Myocyte (in vitro differentiated cells): ENCODE measurements at regions not wholly inside any gene's neighbourhood (a gene's known extent, or its start where the extent isn't known, plus 50 kb on each side); places are given as distances from the start of the nearest gene placed in this dataset.
"Not testable (repeated sequence)": the region's sequence is repeated elsewhere in the genome, so short reads cannot be mapped to it uniquely, and the experiment has no call there.

Source experiments
- DNase-seq: peaks from one replicate; pipeline ENCODE4 v3.0.0-alpha.2; 2012; ENCODE audit warnings: low read depth

DNA sequence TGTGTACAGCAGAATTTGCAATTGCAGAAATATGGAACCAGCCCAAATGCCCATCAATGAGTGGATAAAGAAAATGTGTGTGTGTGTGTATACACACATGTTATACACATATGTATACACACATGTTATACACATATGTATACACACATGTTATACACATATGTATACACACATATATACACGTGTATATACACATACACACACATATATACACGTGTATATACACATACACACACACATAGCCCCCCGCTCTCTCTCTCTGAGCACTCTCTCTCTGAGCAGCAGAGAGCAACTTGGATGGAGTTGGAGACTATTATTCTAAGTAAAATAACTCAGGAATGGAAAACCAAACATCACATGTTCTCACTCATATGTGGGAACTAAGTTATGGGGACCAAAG is 289.6 kb upstream of the INTU start:
- DNase-seq = not testable (repeated sequence)

- DNase-seq = no peak
Observed at GRCh38 chr4:127344071-127344470, 288.7 kb upstream of the INTU start.

DNA sequence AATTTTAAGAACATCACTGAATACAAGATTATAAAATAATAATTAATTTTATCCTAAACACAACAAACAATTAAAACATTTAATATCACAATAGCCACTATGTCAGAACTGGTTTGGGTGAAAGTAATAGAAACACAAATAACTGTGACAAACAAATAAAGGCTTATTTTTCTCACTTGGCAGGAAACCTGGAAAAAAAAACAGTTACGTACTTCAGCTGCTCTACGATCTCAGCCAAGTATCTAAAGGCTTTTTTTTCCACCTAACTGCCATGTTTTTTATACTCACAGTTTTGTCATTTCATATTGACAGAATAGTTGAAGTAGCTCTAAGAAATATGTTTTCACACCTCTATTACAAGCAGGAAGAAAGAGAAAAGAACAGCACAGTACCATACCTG is 284.8 kb upstream of the INTU start:
- no peak for DNase-seq

GRCh38 chr4:127352220-127353113 is 280.3 kb upstream of the INTU start:
- DNase-seq = no peak

DNA sequence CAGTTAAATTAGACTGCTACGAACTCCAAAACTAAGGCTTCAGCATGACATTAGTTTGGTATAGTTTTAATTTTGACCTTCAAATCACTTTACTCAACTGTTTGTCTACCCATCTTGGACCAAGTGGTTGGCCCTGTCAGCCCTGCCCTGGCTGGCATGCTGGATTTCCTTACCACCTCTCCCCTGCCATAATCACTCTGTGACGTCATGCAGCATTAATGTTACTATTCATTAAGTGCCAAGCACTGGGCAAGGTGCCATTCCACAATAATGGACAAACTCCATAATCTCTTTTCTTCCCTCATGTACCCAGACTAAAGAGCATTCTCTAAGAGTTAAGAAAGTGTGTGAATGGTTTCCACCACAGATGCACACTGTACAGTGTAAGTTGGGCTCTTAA is 277.0 kb upstream of the INTU start:
- DNase-seq = peak; percentile 9

- no peak for DNase-seq
Observed at GRCh38 chr4:127357765-127358164, 275.0 kb upstream of the INTU start.

- no peak for DNase-seq
Observed at GRCh38 chr4:127362686-127363085, 270.1 kb upstream of the INTU start.

DNA sequence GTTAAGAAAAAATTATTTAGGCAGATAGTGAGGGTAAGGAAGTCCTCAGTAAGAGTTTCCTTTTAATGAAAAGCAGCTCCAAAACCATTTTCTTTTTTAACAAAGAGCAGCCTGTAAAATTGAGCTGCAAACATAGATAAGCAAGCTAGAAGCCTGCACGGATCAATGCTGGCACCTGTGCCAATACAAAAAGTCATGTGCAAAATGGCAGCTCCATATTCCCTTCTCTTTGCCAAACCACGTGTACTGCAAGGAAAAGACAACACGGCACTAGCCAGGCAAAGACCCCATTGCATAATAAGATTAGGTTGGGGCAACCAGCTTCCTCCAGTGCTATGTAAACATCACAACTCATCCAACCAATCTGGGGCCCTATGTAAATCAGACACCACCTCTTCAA is 268.4 kb upstream of the INTU start:
- no peak for DNase-seq

- no peak for DNase-seq
Observed at GRCh38 chr4:127364911-127365310, 267.8 kb upstream of the INTU start.

DNA sequence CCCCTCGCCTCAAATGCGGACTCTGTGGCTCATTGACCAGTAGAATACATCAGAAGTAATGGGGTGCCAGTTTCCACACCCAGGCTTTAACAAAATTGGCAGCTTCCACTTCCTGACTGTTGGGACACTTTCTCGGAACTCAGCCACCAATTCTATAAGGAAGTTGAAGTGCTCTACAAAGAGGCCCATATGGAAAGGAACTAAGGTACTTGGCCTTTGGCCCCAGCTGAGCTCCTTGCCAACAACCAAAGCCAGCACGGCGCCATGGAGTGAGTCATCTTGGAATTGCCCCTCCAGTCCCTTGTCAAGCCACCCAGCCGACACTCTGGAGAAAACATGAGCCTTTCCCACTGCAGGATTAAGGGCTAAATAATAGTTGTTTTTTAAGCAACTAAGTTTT is 262.2 kb upstream of the INTU start:
- DNase-seq = no peak

DNA sequence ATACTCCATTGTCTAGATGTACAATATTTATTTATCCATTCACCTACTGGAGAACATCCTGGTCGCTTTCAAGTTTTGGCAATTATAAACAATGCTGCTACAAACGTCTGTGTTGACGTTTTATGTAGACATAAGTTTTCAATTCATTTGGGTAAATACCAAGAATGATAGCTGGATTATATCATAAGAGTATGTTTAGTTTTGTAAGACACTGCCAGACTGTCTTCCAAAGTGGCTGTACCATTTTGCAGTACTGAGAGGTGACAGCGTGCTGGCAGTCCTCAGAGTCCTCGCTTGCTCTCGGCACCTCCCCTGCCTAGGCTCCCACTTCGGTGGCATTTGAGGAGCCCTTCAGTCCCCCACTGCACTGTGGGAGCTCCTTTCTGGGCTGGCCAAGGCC is 253.3 kb upstream of the INTU start:
- DNase-seq = no peak

DNA sequence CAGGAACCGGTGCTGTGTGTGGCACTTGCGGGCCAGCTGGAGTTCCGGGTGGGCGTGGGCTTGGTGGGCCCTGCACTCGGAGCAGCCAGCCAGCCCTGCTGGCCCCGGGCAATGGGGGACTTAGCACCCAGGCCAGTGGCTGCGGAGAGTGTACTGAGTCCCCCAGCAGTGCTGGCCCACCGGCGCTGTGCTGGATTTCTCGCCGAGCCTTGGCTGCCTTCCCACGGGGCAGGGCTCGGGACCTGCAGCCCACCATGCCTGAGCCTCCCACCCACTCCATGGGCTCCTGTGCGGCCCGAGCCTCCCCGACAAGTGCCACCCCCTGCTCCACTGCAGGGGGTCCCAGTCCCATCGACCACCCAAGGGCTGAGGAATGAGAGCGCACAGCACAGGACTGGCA is 252.8 kb upstream of the INTU start:
- DNase-seq = not testable (repeated sequence)

- DNase-seq = no peak
Observed at GRCh38 chr4:127383666-127384065, 249.1 kb upstream of the INTU start.

- no peak for DNase-seq
Observed at GRCh38 chr4:127394516-127394915, 238.2 kb upstream of the INTU start.

- DNase-seq = no peak
Observed at GRCh38 chr4:127400276-127400675, 232.5 kb upstream of the INTU start.

DNA sequence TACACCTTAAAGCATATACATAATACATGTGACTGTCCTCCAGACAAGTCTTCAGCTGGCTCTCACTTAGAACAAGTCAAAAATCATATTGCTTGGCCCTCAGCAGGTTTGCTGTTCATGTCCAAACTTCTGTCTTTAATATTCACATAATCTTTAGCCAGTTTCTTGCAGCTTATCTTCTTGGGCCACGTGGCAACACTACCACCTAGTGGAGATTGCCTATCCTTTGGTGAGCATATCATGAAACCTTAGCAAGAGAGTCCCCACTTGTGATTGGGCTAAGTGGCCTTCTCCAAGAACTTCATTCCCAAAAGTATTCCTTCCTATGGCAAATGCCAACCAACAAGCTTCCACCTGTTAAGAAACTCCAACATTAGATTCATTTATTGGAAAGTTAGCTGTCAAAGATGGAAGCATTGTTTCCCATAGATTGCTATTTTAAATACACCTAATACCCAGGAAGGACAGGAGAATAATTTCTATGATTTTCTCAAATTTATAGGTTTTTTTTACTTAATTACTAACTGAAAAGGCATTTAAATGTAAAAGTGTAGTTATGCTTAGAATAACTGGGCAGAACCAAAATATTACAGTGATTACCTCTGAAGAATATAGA is 231.9 kb upstream of the INTU start:
- DNase-seq = peak; percentile 83

GRCh38 chr4:127403471-127404084 is 229.2 kb upstream of the INTU start:
- no peak for DNase-seq

GRCh38 chr4:127406187-127406586 is 226.6 kb upstream of the INTU start:
- DNase-seq = no peak

GRCh38 chr4:127407572-127407971 is 225.2 kb upstream of the INTU start:
- DNase-seq = not testable (repeated sequence)

GRCh38 chr4:127410201-127410600 is 222.6 kb upstream of the INTU start:
- no peak for DNase-seq

DNA sequence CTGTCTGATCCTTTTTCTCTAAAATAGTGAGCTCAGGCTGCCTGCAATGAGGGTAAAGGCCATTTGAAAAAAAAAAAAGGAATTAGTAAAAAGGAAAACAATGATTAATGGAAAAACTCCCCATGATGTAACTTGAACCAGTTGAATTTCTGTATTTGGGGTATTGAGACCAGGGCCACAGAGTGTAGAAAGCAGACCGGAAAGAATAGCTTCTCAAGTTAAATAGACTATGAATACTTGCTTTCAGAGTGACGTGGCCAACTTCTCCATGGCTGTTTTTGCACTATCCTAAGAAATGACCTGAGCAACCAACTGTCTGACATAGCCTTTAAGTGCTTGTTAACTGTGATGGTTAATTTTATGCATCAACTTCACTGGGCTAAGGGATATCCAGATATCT is 222.1 kb upstream of the INTU start:
- no peak for DNase-seq

DNA sequence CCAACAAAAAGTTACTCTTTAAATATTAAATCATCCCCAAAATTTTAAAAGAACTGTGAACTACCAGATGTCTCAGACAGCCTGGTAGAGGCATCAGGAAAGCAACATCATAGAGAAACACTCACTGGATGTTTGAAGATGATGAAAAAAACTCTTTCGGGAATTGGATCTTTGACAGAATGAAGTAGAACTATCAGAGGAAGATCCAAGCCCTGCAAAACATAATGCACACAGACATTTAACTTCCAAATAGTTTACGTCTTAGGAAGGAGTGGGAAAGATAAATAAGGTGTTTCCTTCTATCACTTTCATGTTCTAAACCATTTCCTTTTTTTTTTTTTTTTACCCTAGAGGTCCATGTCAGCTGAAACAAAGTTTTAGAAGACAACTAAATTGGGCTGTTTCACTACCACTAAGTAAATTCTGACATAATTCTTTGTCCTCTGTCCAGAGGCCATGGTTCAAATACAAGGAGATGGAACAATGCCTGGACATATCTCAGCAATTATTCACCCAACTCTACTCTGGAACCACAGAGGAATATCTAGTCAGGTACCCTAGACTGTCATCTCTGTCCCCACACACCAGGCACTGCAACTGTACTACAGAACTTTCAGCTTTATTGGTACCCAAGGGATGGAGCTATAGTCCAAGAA is 217.7 kb upstream of the INTU start:
- no peak for DNase-seq
